HTR-8/SVneo (cell line): ENCODE measurements at regions not wholly inside any gene's neighbourhood (a gene's known extent, or its start where the extent isn't known, plus 50 kb on each side); places are given as distances from the start of the nearest gene placed in this dataset.

Source experiments
- DNase-seq: peaks from one replicate; pipeline ENCODE4 v3.0.0; 2011; ENCODE audit warnings: low spot score, mixed read lengths; ENCODE audit not compliant: insufficient read length
- FAIRE-seq: peaks from 2 replicates; lab custom pipeline; 2011; peaks lifted over from hg19 to GRCh38; lab: Jason Lieb, UNC

- DNase-seq (no peak), FAIRE-seq (no peak)
These were observed 480.8 kb downstream of the BCL11A start for GRCh38 chr2:60072609-60073008.

- DNase-seq (no peak), FAIRE-seq (no peak)
These were observed 482.0 kb downstream of the BCL11A start for GRCh38 chr2:60071490-60071831.

- FAIRE-seq (no peak), DNase-seq (no peak)
These were observed 482.5 kb downstream of the BCL11A start for GRCh38 chr2:60070736-60071489.

- DNase-seq (no peak), FAIRE-seq (no peak)
These were observed 483.3 kb downstream of the BCL11A start for GRCh38 chr2:60070196-60070595.

GRCh38 chr2:60068755-60069154, 484.7 kb downstream of the BCL11A start:
- DNase-seq (no peak), FAIRE-seq (no peak)

GRCh38 chr2:60067006-60067405, 486.4 kb downstream of the BCL11A start:
- FAIRE-seq: no peak
- no peak for DNase-seq

- DNase-seq (no peak), FAIRE-seq (no peak)
These were observed 487.2 kb downstream of the BCL11A start for GRCh38 chr2:60066096-60066839.

GRCh38 chr2:60064687-60065389, 488.6 kb downstream of the BCL11A start:
- DNase-seq (no peak), FAIRE-seq (no peak)

GRCh38 chr2:60058781-60059180, 494.7 kb downstream of the BCL11A start:
- FAIRE-seq (no peak), DNase-seq (no peak)

GRCh38 chr2:60054571-60055340, 498.7 kb downstream of the BCL11A start:
- no peak for DNase-seq
- FAIRE-seq: no peak

- no peak for DNase-seq
- FAIRE-seq: no peak
These were observed 499.7 kb downstream of the BCL11A start for GRCh38 chr2:60053791-60054190.

- FAIRE-seq (no peak), DNase-seq (no peak)
These were observed 500.9 kb downstream of the BCL11A start for GRCh38 chr2:60052601-60053000.

GRCh38 chr2:60051991-60052390, 501.5 kb downstream of the BCL11A start:
- FAIRE-seq: no peak
- no peak for DNase-seq

- FAIRE-seq (no peak), DNase-seq (no peak)
These were observed 505.4 kb downstream of the BCL11A start for GRCh38 chr2:60047944-60048525.

GRCh38 chr2:60047347-60047746, 506.1 kb downstream of the BCL11A start:
- no peak for DNase-seq
- no peak for FAIRE-seq

- FAIRE-seq (no peak), DNase-seq (no peak)
These were observed 506.9 kb downstream of the BCL11A start for GRCh38 chr2:60046529-60046928.

- FAIRE-seq (no peak), DNase-seq (no peak)
These were observed 508.0 kb downstream of the BCL11A start for GRCh38 chr2:60045456-60045855.

GRCh38 chr2:60044484-60044883, 509.0 kb downstream of the BCL11A start:
- no peak for FAIRE-seq
- no peak for DNase-seq

- FAIRE-seq (no peak), DNase-seq (no peak)
These were observed 511.4 kb downstream of the BCL11A start for GRCh38 chr2:60042023-60042422.

GRCh38 chr2:60033325-60033724, 520.1 kb downstream of the BCL11A start:
- DNase-seq (no peak), FAIRE-seq (no peak)
